Caco-2 (cell line): ENCODE measurements at regions not wholly inside any gene's neighbourhood (a gene's known extent, or its start where the extent isn't known, plus 50 kb on each side); places are given as distances from the start of the nearest gene placed in this dataset.

ENCODE experiments used
- BruUV-seq: library from RNA; stranded (reverse); fragments of 400-500 nt; replicated peaks from 2 replicates; lab custom pipeline; 2021; lab: Mats Ljungman, UMichigan
- CTCF ChIA-PET: fragments of 300-600 bp; sonication (Branson Sonifier 250); formaldehyde crosslinking; loops from one replicate; lab custom pipeline; 2022; ENCODE audit warnings: antibody characterized with exemption; lab: Charles Lee
- POLR2A ChIA-PET: fragments of 300-600 bp; sonication (Branson Sonifier 250); formaldehyde crosslinking; loops from one replicate; lab custom pipeline; 2022; ENCODE audit warnings: antibody characterized with exemption; lab: Charles Lee
- DNase-seq, 2 experiments: peaks; one replicate each; pipeline versions ENCODE4 v3.0.0 to v3.0.0-alpha.2; 2020 to 2022
- H3K27me3 ChIP-seq: replicated peaks from 2 replicates; pipeline ENCODE4 v1.6.0; 2011; ENCODE audit warnings: low read length; ENCODE audit not compliant: control insufficient read depth, insufficient read depth
- H3K36me3 ChIP-seq: 2 replicates; pipeline ENCODE4 v1.5.1; 2011; ENCODE audit warnings: low read length; ENCODE audit not compliant: control insufficient read depth, insufficient read depth
- H3K4me1 ChIP-seq: fragments of 250-450 bp; sonication (Bioruptor Pico); 2 replicates; pipeline ENCODE4 v1.5.1; 2020; ENCODE audit warnings: mild to moderate bottlenecking
- H3K4me3 ChIP-seq: 2 replicates; pipeline ENCODE4 v1.5.1; 2011; ENCODE audit warnings: low read depth, mild to moderate bottlenecking, control low read depth, low read length
- H3K9me3 ChIP-seq: fragments of 250-450 bp; sonication (Bioruptor Pico); 2 replicates; pipeline ENCODE4 v1.5.1; 2020; ENCODE audit warnings: mild to moderate bottlenecking, moderate library complexity
- H3K27ac Mint-ChIP-seq: one replicate; pipeline ENCODE4 v1.8.0; 2022; ENCODE audit warnings: mixed read lengths; ENCODE audit not compliant: unreplicated experiment
- H3K27me3 Mint-ChIP-seq: one replicate; pipeline ENCODE4 v1.8.0; 2022; ENCODE audit warnings: mixed read lengths; ENCODE audit not compliant: insufficient read depth, unreplicated experiment
- H3K36me3 Mint-ChIP-seq: one replicate; pipeline ENCODE4 v1.8.0; 2022; ENCODE audit warnings: mild to moderate bottlenecking, mixed read lengths; ENCODE audit not compliant: insufficient read depth, unreplicated experiment
- H3K4me1 Mint-ChIP-seq: one replicate; pipeline ENCODE4 v1.8.0; 2022; ENCODE audit warnings: low read depth, mixed read lengths; ENCODE audit not compliant: unreplicated experiment
- H3K4me3 Mint-ChIP-seq: one replicate; pipeline ENCODE4 v1.8.0; 2022; ENCODE audit warnings: mild to moderate bottlenecking, moderate library complexity, mixed read lengths; ENCODE audit not compliant: unreplicated experiment
- H3K9me3 Mint-ChIP-seq: one replicate; pipeline ENCODE4 v1.8.0; 2022; ENCODE audit warnings: mixed read lengths; ENCODE audit not compliant: unreplicated experiment
- CTCF ChIP-seq, 2 experiments: fragments of 200-600 bp in 1 of 2; IDR thresholded peaks; 1 replicate in 1 of 2; 2 replicates in 1 of 2; pipeline versions ENCODE4 v1.5.1 to v1.8.0; 2011 to 2022; ENCODE audit warnings: antibody characterized with exemption in 1 of 2, control low read depth in 1 of 2, inconsistent platforms in 1 of 2, low read depth in 1 of 2, low read length in 1 of 2, mild to moderate bottlenecking in 1 of 2, moderate library complexity in 1 of 2; ENCODE audit not compliant: insufficient read depth in 1 of 2, severe bottlenecking in 1 of 2, unreplicated experiment in 1 of 2
- intact Hi-C: fragments of 100-400 bp; cut with micrococcal nuclease; formaldehyde crosslinking; loops from one replicate; pipeline ENCODE4 v1.10.0; 2022; ENCODE audit not compliant: unreplicated experiment

GRCh38 chr9:3629495-3629894, 103.7 kb upstream of the RFX3 start:
- Histone ChIP-seq H3K4me3 (no peak overlapping the region), H3K36me3 (no peaks in the 10 kb centered on the region), H3K27me3 (no peaks in the 10 kb centered on the region), H3K9me3 (no peaks in the 10 kb centered on the region), H3K4me1 (no peaks in the 10 kb centered on the region)
- no peaks in the 10 kb centered on the region for H3K4me1 Mint-ChIP-seq
- CTCF ChIA-PET, result no interaction called here
- no peaks in the 10 kb centered on the region for H3K9me3 Mint-ChIP-seq
- no peaks in the 10 kb centered on the region for H3K36me3 Mint-ChIP-seq
- POLR2A ChIA-PET, result no interaction called here
- intact Hi-C loops, result no loop called here
- no peak for TF ChIP-seq CTCF (IDR thresholded peaks at IDR 0.05; ENCODE audit: insufficient read depth in 1 of 2, low read depth in 1 of 2, low read length in 1 of 2, severe bottlenecking in 1 of 2, unreplicated experiment in 1 of 2)
- no TSS peak for BruUV-seq
- no peak overlapping the region for H3K27ac Mint-ChIP-seq
- no peak for DNase-seq
- no peak overlapping the region for H3K4me3 Mint-ChIP-seq
- H3K27me3 Mint-ChIP-seq, result peaks cover 4% of the 10 kb centered on the region

- H3K4me1 ChIP-seq, result no peaks in the 10 kb centered on the region
- Mint-ChIP-seq H3K27ac (no peak overlapping the region), H3K27me3 (peaks cover 3% of the 10 kb centered on the region), H3K4me1 (no peaks in the 10 kb centered on the region), H3K9me3 (no peaks in the 10 kb centered on the region), H3K4me3 (no peak overlapping the region), H3K36me3 (no peaks in the 10 kb centered on the region)
- H3K9me3 ChIP-seq, result no peaks in the 10 kb centered on the region
- no peak for DNase-seq
- TF ChIP-seq CTCF (IDR thresholded peaks at IDR 0.05; ENCODE audit: insufficient read depth in 1 of 2, low read depth in 1 of 2, low read length in 1 of 2, severe bottlenecking in 1 of 2, unreplicated experiment in 1 of 2), result no peak
- no peaks in the 10 kb centered on the region for H3K27me3 ChIP-seq
- ChIA-PET POLR2A (no interaction called here), CTCF (no interaction called here)
- intact Hi-C loops, result no loop called here
- H3K36me3 ChIP-seq, result no peaks in the 10 kb centered on the region
- no peak overlapping the region for H3K4me3 ChIP-seq
- no TSS peak for BruUV-seq
Measured at GRCh38 chr9:3628239-3628638, 102.4 kb upstream of the RFX3 start.

- Mint-ChIP-seq H3K27me3 (peaks cover 2% of the 10 kb centered on the region), H3K36me3 (no peaks in the 10 kb centered on the region), H3K4me1 (no peaks in the 10 kb centered on the region), H3K4me3 (no peak overlapping the region), H3K27ac (no peak overlapping the region), H3K9me3 (no peaks in the 10 kb centered on the region)
- Histone ChIP-seq H3K36me3 (no peaks in the 10 kb centered on the region), H3K27me3 (no peaks in the 10 kb centered on the region), H3K4me1 (no peaks in the 10 kb centered on the region), H3K9me3 (no peaks in the 10 kb centered on the region), H3K4me3 (no peak overlapping the region)
- TF ChIP-seq CTCF (IDR thresholded peaks at IDR 0.05; ENCODE audit: insufficient read depth in 1 of 2, low read depth in 1 of 2, low read length in 1 of 2, severe bottlenecking in 1 of 2, unreplicated experiment in 1 of 2), result no peak
- ChIA-PET POLR2A (no interaction called here), CTCF (no interaction called here)
- intact Hi-C loops, result no loop called here
- no peak for DNase-seq
- BruUV-seq, result no TSS peak
Measured at GRCh38 chr9:3608011-3608410, 82.2 kb upstream of the RFX3 start.
